EL (cell line): ENCODE measurements at regions not wholly inside any gene's neighbourhood (a gene's known extent, or its start where the extent isn't known, plus 50 kb on each side); places are given as distances from the start of the nearest gene placed in this dataset.
"Not testable (repeated sequence)": the region's sequence is repeated elsewhere in the genome, so short reads cannot be mapped to it uniquely, and the experiment has no call there.

Source experiments
- DNase-seq: peaks from one replicate; pipeline ENCODE4 v3.0.0-alpha.2; 2016

- no peak for DNase-seq
These were observed 291.2 kb downstream of the ASMT start for GRCh38 chrX:1906028-1906427.

- not testable (repeated sequence) for DNase-seq
These were observed 294.1 kb downstream of the ASMT start for GRCh38 chrX:1908996-1909395.

GRCh38 chrX:1909419-1910206, 294.8 kb downstream of the ASMT start:
- DNase-seq = no peak

DNA sequence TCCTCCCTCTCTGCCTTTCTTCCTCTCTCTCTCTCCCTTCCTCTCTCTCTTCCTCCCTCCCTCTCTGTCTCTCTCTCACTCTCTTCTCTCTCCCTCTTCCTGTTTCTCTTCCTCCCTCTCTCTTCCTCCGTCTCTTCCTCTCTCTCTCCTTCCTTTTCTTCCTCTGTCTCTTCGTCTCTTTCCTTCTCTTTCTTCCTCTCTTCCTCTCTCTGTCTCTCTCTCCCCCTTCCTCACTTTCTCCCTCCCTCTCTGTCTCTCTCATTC, 295.3 kb downstream of the ASMT start:
- no peak for DNase-seq

- no peak for DNase-seq
These were observed 296.7 kb downstream of the ASMT start for GRCh38 chrX:1911401-1912128.

GRCh38 chrX:1912193-1912592, 297.3 kb downstream of the ASMT start:
- DNase-seq = no peak

DNA sequence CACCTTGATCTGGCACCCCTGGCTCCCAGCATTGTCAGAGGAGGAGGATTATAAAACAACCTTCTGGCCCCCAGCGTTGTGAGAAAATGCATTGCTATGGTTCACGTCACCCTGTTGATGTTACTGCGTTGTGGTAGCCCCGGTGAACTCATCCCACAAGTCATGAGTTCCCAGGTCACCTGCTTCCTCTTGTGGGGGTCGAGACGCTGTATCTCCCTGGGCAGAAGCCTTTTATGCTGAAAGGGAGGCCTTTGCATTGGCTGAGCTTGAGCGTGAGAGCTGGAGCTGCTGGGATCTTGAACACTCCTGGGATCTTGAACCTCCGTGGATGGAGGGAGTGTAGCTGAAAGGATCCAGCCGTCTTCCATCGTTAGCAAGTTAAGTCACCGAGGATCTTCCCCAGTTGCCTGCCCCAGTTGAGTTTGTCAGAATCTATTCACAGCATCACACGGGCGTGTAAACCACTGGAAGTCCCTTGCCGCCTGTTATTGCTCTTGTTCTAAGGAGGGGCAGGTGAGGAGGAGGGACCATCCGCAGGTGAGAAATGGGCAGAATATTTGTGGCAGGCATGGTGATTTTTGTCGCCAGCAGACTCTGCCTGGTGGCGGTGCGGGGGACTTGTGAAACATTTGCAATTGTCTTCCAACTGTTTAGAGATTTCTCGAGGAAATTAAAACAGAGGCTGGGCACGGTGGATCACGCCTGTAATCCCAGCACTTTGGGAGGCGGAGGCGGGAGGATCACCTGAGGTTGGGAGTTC, 299.9 kb downstream of the ASMT start:
- DNase-seq = no peak

DNA sequence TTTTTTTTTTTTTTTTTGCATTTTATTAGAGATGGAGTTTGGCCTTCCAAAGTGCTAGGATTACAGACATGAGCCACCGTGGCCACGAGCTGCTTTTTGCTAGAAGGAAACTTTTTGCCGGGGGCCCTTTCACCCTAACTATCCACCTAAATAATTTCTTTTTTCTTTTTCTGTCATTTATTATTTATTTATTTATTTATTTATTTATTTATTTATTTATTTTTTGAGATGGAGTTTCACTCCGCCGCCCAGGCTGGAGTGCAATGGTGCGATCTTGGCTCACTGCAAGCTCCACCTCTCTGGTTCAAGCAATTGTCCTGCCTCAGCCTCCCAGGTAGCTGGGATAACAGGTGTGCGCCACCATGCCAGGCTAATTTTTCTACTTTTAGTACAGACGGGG, 303.9 kb downstream of the ASMT start:
- DNase-seq = no peak

DNA sequence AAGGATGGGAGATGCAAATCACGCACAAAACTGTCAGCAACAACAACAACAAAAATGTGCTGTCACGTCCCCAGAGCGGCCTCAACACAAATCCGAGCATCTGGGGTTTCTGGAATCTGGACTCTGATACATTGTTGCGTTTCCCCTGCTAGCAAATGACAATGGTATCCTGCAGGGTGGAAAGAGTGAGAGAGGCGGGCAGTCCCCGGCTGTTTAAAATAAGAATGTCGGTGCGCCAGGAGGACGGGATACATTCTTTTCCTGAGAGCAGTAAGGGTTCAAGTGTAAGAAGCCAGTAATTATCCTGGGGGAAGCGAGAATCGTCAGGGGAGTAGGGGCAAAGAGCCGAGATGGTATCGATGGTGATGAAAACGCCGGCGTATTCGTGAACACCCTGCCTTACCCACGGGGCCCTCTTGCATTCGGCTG, 310.2 kb downstream of the ASMT start:
- no peak for DNase-seq

DNA sequence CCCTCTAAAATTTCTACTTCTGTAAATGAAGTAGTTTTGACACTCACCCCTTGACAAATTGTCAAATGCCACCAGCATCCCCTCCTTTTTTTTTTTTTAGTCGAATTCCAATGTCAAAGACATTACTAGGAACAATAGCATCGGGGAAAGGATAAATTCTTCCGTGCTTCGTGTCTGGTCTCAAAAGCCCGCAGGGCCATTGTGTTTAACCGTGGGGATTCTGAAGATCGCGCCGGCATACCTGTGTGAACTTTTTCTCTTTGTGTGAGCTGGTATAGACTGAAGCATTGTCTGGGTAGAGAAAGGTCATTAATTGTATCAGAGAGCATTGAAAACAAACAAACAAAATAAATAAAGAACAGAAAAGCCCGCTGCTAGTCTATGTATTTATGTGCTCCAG, 313.9 kb downstream of the ASMT start:
- no peak for DNase-seq

DNA sequence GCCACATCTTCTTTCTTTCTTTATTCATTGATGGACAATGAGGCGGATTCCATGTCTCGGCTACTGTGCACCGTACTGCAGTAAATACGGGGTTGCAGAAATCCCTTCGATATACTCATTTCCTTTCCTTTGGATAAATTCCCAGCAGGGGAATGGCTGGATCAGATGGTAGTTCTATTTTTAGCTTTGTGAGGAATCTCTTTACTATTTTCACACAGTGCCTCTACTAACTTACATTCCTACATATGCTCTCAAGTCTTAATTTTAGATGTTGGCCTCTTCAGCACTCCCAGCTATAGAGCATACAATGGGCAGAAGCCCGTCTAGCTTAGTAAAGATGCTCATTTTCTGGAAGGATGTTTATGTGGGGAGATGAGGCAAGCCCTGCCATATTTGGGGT, 317.4 kb downstream of the ASMT start:
- no peak for DNase-seq

- DNase-seq = no peak
These were observed 319.1 kb downstream of the ASMT start for GRCh38 chrX:1933964-1934363.

- no peak for DNase-seq
These were observed 320.9 kb downstream of the ASMT start for GRCh38 chrX:1935805-1936204.

- DNase-seq = no peak
These were observed 323.3 kb downstream of the ASMT start for GRCh38 chrX:1938190-1938589.

DNA sequence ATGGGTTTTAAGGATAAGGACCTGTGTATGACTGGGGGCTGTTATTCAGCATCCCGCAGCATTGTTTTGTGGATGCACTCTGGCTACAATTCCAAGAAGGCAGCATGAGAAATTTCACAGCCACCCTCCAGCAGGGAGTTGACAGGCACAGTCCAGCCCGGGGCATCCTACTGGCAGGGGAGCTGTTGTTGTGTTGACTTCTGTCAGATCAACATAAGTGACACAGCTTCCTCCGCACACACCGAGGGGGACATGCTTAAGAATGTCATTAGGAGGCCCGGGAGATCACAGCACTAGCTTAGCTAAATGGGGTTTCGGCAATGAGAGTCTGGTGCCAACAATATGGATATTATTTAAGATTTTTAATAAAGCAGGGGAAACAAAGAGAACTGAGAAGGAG, 326.5 kb downstream of the ASMT start:
- DNase-seq = no peak

- no peak for DNase-seq
These were observed 331.0 kb downstream of the ASMT start for GRCh38 chrX:1945879-1946278.

- no peak for DNase-seq
These were observed 332.1 kb downstream of the ASMT start for GRCh38 chrX:1946974-1947373.
